GM12878 (cell line): ENCODE measurements at regions not wholly inside any gene's neighbourhood (a gene's known extent, or its start where the extent isn't known, plus 50 kb on each side); places are given as distances from the start of the nearest gene placed in this dataset.

Source experiments
- ATAC-seq: fragments of 200-7000 bp; cut with Tn5 transposase; 3 replicates; pipeline ENCODE4 v1.9.1; 2020; ENCODE audit warnings: mild to moderate bottlenecking, moderate library complexity
- BruUV-seq: library from RNA; stranded (reverse); fragments of 400-500 nt; replicated peaks from 2 replicates; lab custom pipeline; 2021; lab: Mats Ljungman, UMichigan
- CTCF ChIA-PET: fragments of 300-600 bp; sonication (Branson Sonifier 250); formaldehyde crosslinking; extraction: SDS; loops from one replicate; lab custom pipeline; 2021; ENCODE audit warnings: inconsistent platforms; lab: Yijun Ruan, JAX
- POLR2A ChIA-PET: fragments of 350-600 bp; formaldehyde crosslinking; extraction: SDS; loops from one replicate; lab custom pipeline; 2021; ENCODE audit warnings: inconsistent platforms; lab: Charles Lee
- RAD21 ChIA-PET: fragments of 300-600 bp; sonication (Branson Sonifier 250); formaldehyde crosslinking; loops from one replicate; lab custom pipeline; 2023; ENCODE audit warnings: antibody characterized with exemption; ENCODE audit not compliant: unreplicated experiment; lab: Charles Lee
- SMC1A ChIA-PET: fragments of 300-600 bp; sonication (Branson Sonifier 250); formaldehyde crosslinking; loops from one replicate; lab custom pipeline; 2023; ENCODE audit not compliant: unreplicated experiment, uncharacterized antibody; lab: Charles Lee
- DNase-seq: peaks from one replicate; pipeline ENCODE4 v3.0.0-alpha.2; 2011; ENCODE audit warnings: low read depth, low spot score
- FAIRE-seq: peaks from 3 replicates; lab custom pipeline; 2011; peaks lifted over from hg19 to GRCh38; lab: Jason Lieb, UNC
- H2AFZ ChIP-seq: 2 replicates; pipeline ENCODE4 v1.6.0; 2011; ENCODE audit warnings: low read depth, low read length, control low read depth; ENCODE audit not compliant: control insufficient read depth
- H3K27ac ChIP-seq: 2 replicates; pipeline ENCODE4 v1.5.1; 2011; ENCODE audit warnings: control low read depth; ENCODE audit not compliant: control insufficient read depth, insufficient read depth
- H3K27me3 ChIP-seq, 2 experiments: replicated peaks in 1 of 2; 2 replicates each; pipeline versions ENCODE4 v1.6.0 to v1.6.1; 2011; ENCODE audit warnings: low read length in 1 of 2; ENCODE audit not compliant: control insufficient read depth in 2 of 2, insufficient read depth in 2 of 2
- H3K36me3 ChIP-seq, 2 experiments: 2 replicates each; pipeline ENCODE4 v1.5.1; 2011; ENCODE audit warnings: low read length in 1 of 2; ENCODE audit not compliant: control insufficient read depth in 2 of 2, insufficient read depth in 2 of 2
- H3K4me1 ChIP-seq: 2 replicates; pipeline ENCODE4 v1.6.1; 2011; ENCODE audit warnings: mild to moderate bottlenecking, low read length, moderate library complexity, mixed read lengths; ENCODE audit not compliant: control insufficient read depth, insufficient read depth
- H3K4me2 ChIP-seq: 2 replicates; pipeline ENCODE4 v1.6.0; 2011; ENCODE audit warnings: control low read depth; ENCODE audit not compliant: control insufficient read depth, insufficient read depth
- H3K4me3 ChIP-seq: fragments of 200-600 bp; sonication (generic); 2 replicates; pipeline ENCODE4 v1.5.1; 2016
- H3K79me2 ChIP-seq: 2 replicates; pipeline ENCODE4 v1.6.0; 2011; ENCODE audit warnings: low read length; ENCODE audit not compliant: control insufficient read depth, insufficient read depth
- H3K9ac ChIP-seq: 2 replicates; pipeline ENCODE4 v1.8.0; 2011; ENCODE audit warnings: low read length, control low read depth, mixed read lengths; ENCODE audit not compliant: control insufficient read depth, insufficient read depth
- H3K9me3 ChIP-seq: replicated peaks from 3 replicates; pipeline ENCODE4 v1.5.1; 2011; ENCODE audit warnings: mild to moderate bottlenecking, low read length; ENCODE audit not compliant: control insufficient read depth, insufficient read depth
- H4K20me1 ChIP-seq: 2 replicates; pipeline ENCODE4 v1.6.0; 2011; ENCODE audit not compliant: control insufficient read depth, insufficient read depth
- BMI1 ChIP-seq: fragments of 450-650 bp; IDR thresholded peaks from 2 replicates; pipeline ENCODE4 v1.6.1; 2016; ENCODE audit warnings: mild to moderate bottlenecking, moderate library complexity, borderline replicate concordance
- EED ChIP-seq: sonication (generic); IDR thresholded peaks from 2 replicates; pipeline ENCODE4 v1.6.1; 2016; ENCODE audit warnings: antibody characterized with exemption, low read depth
- FOXM1 ChIP-seq: IDR thresholded peaks from 2 replicates; pipeline ENCODE4 v1.6.1; 2012; ENCODE audit warnings: low read depth, mild to moderate bottlenecking, inconsistent platforms, low read length, moderate library complexity
- HDAC6 ChIP-seq: fragments of 200-600 bp; sonication (generic); IDR thresholded peaks from one replicate; pipeline ENCODE4 v1.8.0; 2017; ENCODE audit warnings: antibody characterized with exemption; ENCODE audit not compliant: unreplicated experiment
- JUNB ChIP-seq: IDR thresholded peaks from 2 replicates; pipeline ENCODE4 v1.6.1; 2016; ENCODE audit warnings: antibody characterized with exemption, mild to moderate bottlenecking
- KLF5 ChIP-seq: fragments of 450-650 bp; IDR thresholded peaks from 2 replicates; pipeline ENCODE4 v1.6.1; 2014; ENCODE audit warnings: mild to moderate bottlenecking; ENCODE audit not compliant: partially characterized antibody
- SPI1 ChIP-seq: IDR thresholded peaks from 2 replicates; pipeline ENCODE4 v1.6.1; 2011; ENCODE audit warnings: low read depth, mild to moderate bottlenecking, low read length, moderate library complexity, borderline replicate concordance; ENCODE audit not compliant: insufficient read depth
- SUZ12 ChIP-seq: fragments of 200-600 bp; sonication (generic); IDR thresholded peaks from one replicate; pipeline ENCODE4 v1.6.1; 2018; ENCODE audit warnings: antibody characterized with exemption, mild to moderate bottlenecking; ENCODE audit not compliant: unreplicated experiment
- TAF1 ChIP-seq: IDR thresholded peaks from 2 replicates; pipeline ENCODE4 v1.6.1; 2011; ENCODE audit warnings: mild to moderate bottlenecking, low read depth, low read length, borderline replicate concordance
- TCF12 ChIP-seq: IDR thresholded peaks from 2 replicates; pipeline ENCODE4 v1.6.1; 2011; ENCODE audit warnings: low read depth, mild to moderate bottlenecking, low read length
- ZBED1 ChIP-seq: IDR thresholded peaks from 2 replicates; pipeline ENCODE4 v1.6.1; 2016; ENCODE audit warnings: borderline replicate concordance
- ZNF592 ChIP-seq: fragments of 450-650 bp; IDR thresholded peaks from 2 replicates; pipeline ENCODE4 v1.6.1; 2017; ENCODE audit warnings: mild to moderate bottlenecking, moderate library complexity
- ZZZ3 ChIP-seq: IDR thresholded peaks from 2 replicates; pipeline ENCODE4 v1.6.1; 2011; ENCODE audit warnings: low read depth; ENCODE audit not compliant: control insufficient read depth, insufficient read length
- WGBS: methylation state at CpG from one replicate; pipeline ENCODE4 v1.1.6; 2016; ENCODE audit warnings: low lambda C conversion rate; ENCODE audit not compliant: insufficient replicate concordance, insufficient coverage; ENCODE audit errors: missing lambda C conversion rate; 5-methylcytosine and 5-hydroxymethylcytosine counted together
- in situ Hi-C: fragments of 300-500 bp; cut with MboI; formaldehyde crosslinking; loops from 9 replicates; pipeline ENCODE4 v1.14.3; 2018; ENCODE audit warnings: mixed read lengths
- intact Hi-C: fragments of 100-400 bp; cut with micrococcal nuclease; formaldehyde crosslinking; loops from one replicate; pipeline ENCODE4 v1.14.2; 2022; ENCODE audit not compliant: unreplicated experiment
- TF ChIP-seq, protein P1 (sequence below): IDR thresholded peaks from 2 replicates; pipeline ENCODE4 v1.6.1; 2012; ENCODE audit warnings: low read length, inconsistent platforms

- H3K27ac ChIP-seq: no peak overlapping the region
- H4K20me1 ChIP-seq: no peaks in the 10 kb centered on the region
- WGBS: 27% methylated on average over 7 of the region's 7 CpGs
- H3K4me2 ChIP-seq: no peak overlapping the region
- intact Hi-C loops: loop anchor here (2.0 kb wide), 2 partner anchors 75 to 583 kb away; no protein-coding TSS in a partner anchor
- no peaks in the 10 kb centered on the region for H3K36me3 ChIP-seq
- DNase-seq (no peak), ATAC-seq (no peak), FAIRE-seq (no peak)
- in situ Hi-C loops: no loop called here
- no peak overlapping the region for H3K9ac ChIP-seq
- ChIA-PET SMC1A (interaction anchor here (0.7 to 1.3 kb wide), 3 partner anchors 64 to 98 kb away, joined by 3 to 5 read pairs (median 3); no protein-coding TSS in a partner anchor), POLR2A (no interaction called here), RAD21 (no interaction called here), CTCF (interaction anchor here (1.3 to 2.9 kb wide), 2 partner anchors 74 to 542 kb away, joined by 4 to 17 read pairs; no protein-coding TSS in a partner anchor)
- no TSS peak for BruUV-seq
- H3K79me2 ChIP-seq: no peaks in the 10 kb centered on the region
- no peaks in the 10 kb centered on the region for H3K4me1 ChIP-seq
- TF ChIP-seq TCF12 (no peak), EED (no peak), ZBED1 (no peak), ZNF592 (no peak), JUNB (no peak), SPI1 (no peak), BMI1 (no peak), SUZ12 (no peak), HDAC6 (no peak), KLF5 (no peak), FOXM1 (no peak), TAF1 (no peak), ZZZ3 (no peak)
- TF ChIP-seq, protein P1, sequence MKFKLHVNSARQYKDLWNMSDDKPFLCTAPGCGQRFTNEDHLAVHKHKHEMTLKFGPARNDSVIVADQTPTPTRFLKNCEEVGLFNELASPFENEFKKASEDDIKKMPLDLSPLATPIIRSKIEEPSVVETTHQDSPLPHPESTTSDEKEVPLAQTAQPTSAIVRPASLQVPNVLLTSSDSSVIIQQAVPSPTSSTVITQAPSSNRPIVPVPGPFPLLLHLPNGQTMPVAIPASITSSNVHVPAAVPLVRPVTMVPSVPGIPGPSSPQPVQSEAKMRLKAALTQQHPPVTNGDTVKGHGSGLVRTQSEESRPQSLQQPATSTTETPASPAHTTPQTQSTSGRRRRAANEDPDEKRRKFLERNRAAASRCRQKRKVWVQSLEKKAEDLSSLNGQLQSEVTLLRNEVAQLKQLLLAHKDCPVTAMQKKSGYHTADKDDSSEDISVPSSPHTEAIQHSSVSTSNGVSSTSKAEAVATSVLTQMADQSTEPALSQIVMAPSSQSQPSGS: no peak
- H2AFZ ChIP-seq: no peak overlapping the region
- no peaks in the 10 kb centered on the region for H3K9me3 ChIP-seq
- no peaks in the 10 kb centered on the region for H3K27me3 ChIP-seq
- H3K4me3 ChIP-seq: no peak overlapping the region
Observed at GRCh38 chr2:211159972-211160371, 603.6 kb downstream of the CPS1 start.
